ENCODE measurements at regions not wholly inside any gene's neighbourhood (a gene's known extent, or its start where the extent isn't known, plus 50 kb on each side); places are given as distances from the start of the nearest gene placed in this dataset.
"Not testable (repeated sequence)": the region's sequence is repeated elsewhere in the genome, so short reads cannot be mapped to it uniquely, and the experiment has no call there.

DNA sequence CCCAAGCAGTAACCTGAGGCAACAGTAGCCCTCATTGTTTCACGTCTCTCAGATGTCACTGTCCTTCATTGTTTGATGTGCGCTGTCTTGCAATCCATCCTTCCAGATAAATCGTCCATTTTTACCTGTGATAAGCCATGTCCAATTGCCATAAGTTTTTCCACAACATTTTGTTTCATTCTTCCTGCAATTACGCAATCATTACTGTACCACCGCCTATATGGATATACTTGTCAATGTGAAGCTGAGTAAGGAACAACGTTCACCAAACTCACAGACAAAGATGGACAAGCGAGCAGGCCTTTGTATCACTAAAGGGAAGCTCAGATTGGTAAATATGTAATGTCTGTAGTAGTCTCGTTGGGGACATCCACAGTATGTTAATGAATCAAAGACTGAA is 452.5 kb upstream of the NDN start:
- TF ChIP-seq, protein P1, sequence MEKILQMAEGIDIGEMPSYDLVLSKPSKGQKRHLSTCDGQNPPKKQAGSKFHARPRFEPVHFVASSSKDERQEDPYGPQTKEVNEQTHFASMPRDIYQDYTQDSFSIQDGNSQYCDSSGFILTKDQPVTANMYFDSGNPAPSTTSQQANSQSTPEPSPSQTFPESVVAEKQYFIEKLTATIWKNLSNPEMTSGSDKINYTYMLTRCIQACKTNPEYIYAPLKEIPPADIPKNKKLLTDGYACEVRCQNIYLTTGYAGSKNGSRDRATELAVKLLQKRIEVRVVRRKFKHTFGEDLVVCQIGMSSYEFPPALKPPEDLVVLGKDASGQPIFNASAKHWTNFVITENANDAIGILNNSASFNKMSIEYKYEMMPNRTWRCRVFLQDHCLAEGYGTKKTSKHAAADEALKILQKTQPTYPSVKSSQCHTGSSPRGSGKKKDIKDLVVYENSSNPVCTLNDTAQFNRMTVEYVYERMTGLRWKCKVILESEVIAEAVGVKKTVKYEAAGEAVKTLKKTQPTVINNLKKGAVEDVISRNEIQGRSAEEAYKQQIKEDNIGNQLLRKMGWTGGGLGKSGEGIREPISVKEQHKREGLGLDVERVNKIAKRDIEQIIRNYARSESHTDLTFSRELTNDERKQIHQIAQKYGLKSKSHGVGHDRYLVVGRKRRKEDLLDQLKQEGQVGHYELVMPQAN (conservative IDR thresholded peaks at IDR 0.05) = not testable (repeated sequence)
- not testable (repeated sequence) for TF ChIP-seq EGR1 (IDR thresholded peaks at IDR 0.05; ENCODE audit: borderline replicate concordance in 1 of 2, low read depth in 2 of 2, low read length in 2 of 2); SREBF2 (IDR thresholded peaks at IDR 0.05; ENCODE audit: low read length); TCF3 (IDR thresholded peaks at IDR 0.05; ENCODE audit: borderline replicate concordance, insufficient read depth, low read depth, low read length); CREM (IDR thresholded peaks at IDR 0.05; ENCODE audit: low read depth); ESRRA (IDR thresholded peaks at IDR 0.05; ENCODE audit: low read length); NFXL1 (IDR thresholded peaks at IDR 0.05; ENCODE audit: borderline replicate concordance); RB1 (IDR thresholded peaks at IDR 0.05; ENCODE audit: borderline replicate concordance); FOS (IDR thresholded peaks at IDR 0.05; ENCODE audit: borderline replicate concordance, extremely low read depth, insufficient read length)
- TF ChIP-seq, protein P2, sequence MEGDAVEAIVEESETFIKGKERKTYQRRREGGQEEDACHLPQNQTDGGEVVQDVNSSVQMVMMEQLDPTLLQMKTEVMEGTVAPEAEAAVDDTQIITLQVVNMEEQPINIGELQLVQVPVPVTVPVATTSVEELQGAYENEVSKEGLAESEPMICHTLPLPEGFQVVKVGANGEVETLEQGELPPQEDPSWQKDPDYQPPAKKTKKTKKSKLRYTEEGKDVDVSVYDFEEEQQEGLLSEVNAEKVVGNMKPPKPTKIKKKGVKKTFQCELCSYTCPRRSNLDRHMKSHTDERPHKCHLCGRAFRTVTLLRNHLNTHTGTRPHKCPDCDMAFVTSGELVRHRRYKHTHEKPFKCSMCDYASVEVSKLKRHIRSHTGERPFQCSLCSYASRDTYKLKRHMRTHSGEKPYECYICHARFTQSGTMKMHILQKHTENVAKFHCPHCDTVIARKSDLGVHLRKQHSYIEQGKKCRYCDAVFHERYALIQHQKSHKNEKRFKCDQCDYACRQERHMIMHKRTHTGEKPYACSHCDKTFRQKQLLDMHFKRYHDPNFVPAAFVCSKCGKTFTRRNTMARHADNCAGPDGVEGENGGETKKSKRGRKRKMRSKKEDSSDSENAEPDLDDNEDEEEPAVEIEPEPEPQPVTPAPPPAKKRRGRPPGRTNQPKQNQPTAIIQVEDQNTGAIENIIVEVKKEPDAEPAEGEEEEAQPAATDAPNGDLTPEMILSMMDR (IDR thresholded peaks at IDR 0.05 in 2 of 3, conservative IDR thresholded peaks at IDR 0.05 in 1 of 3; ENCODE audit: control insufficient read depth in 2 of 3, extremely low read depth in 1 of 3, insufficient read depth in 1 of 3, low read depth in 3 of 3, low read length in 3 of 3) = not testable (repeated sequence)

Measured in GM12878 (cell line).